22Rv1 (cell line): ENCODE measurements at regions not wholly inside any gene's neighbourhood (a gene's known extent, or its start where the extent isn't known, plus 50 kb on each side); places are given as distances from the start of the nearest gene placed in this dataset.

Source experiments
- H3K27ac ChIP-seq: fragments of 450-650 bp; 2 replicates; pipeline ENCODE4 v1.5.1; 2017
- CTCF ChIP-seq: fragments of 450-650 bp; IDR thresholded peaks from 2 replicates; pipeline ENCODE4 v1.5.1; 2017; ENCODE audit warnings: mild to moderate bottlenecking
- ZFX ChIP-seq: fragments of 450-650 bp; IDR thresholded peaks from 2 replicates; pipeline ENCODE4 v1.6.1; 2017; ENCODE audit warnings: antibody characterized with exemption, borderline replicate concordance

- no peak overlapping the region for H3K27ac ChIP-seq
- TF ChIP-seq ZFX: no peak
- no peak for TF ChIP-seq CTCF
Observed at GRCh38 chr2:2919574-2920365, 457.8 kb downstream of the EIPR1 start.

- TF ChIP-seq CTCF: no peak
- no peak for TF ChIP-seq ZFX
- no peak overlapping the region for H3K27ac ChIP-seq
Observed at GRCh38 chr2:2919026-2919425, 458.6 kb downstream of the EIPR1 start.

GRCh38 chr2:2916621-2917020, 461.0 kb downstream of the EIPR1 start:
- no peak overlapping the region for H3K27ac ChIP-seq
- TF ChIP-seq CTCF (no peak), ZFX (no peak)

- TF ChIP-seq CTCF (no peak), ZFX (no peak)
- no peak overlapping the region for H3K27ac ChIP-seq
Observed at GRCh38 chr2:2914252-2914651, 463.4 kb downstream of the EIPR1 start.

GRCh38 chr2:2913601-2914120, 464.0 kb downstream of the EIPR1 start:
- TF ChIP-seq ZFX: no peak
- TF ChIP-seq CTCF: no peak
- no peak overlapping the region for H3K27ac ChIP-seq

GRCh38 chr2:2912731-2913130, 464.9 kb downstream of the EIPR1 start:
- TF ChIP-seq ZFX: no peak
- TF ChIP-seq CTCF: no peak
- no peak overlapping the region for H3K27ac ChIP-seq

- TF ChIP-seq ZFX: no peak
- no peak for TF ChIP-seq CTCF
- H3K27ac ChIP-seq: no peak overlapping the region
Observed at GRCh38 chr2:2912293-2912692, 465.3 kb downstream of the EIPR1 start.
